OCI-LY7 (cell line): ENCODE measurements at regions not wholly inside any gene's neighbourhood (a gene's known extent, or its start where the extent isn't known, plus 50 kb on each side); places are given as distances from the start of the nearest gene placed in this dataset.

ENCODE experiments used
- EZH2phosphoT487 ChIP-seq: fragments of 200-600 bp; sonication (generic); IDR thresholded peaks from 2 replicates; pipeline ENCODE4 v1.6.1; 2018; ENCODE audit warnings: low read depth, borderline replicate concordance, mild to moderate bottlenecking, mixed run types, antibody characterized with exemption, low read length, moderate library complexity, mixed read lengths
- TF ChIP-seq, protein P1 (sequence below): fragments of 200-600 bp; sonication (generic); conservative IDR thresholded peaks from 2 replicates; pipeline ENCODE4 v1.5.1; 2014; ENCODE audit warnings: mild to moderate bottlenecking, antibody characterized with exemption, low read length, moderate library complexity, mixed read lengths

DNA sequence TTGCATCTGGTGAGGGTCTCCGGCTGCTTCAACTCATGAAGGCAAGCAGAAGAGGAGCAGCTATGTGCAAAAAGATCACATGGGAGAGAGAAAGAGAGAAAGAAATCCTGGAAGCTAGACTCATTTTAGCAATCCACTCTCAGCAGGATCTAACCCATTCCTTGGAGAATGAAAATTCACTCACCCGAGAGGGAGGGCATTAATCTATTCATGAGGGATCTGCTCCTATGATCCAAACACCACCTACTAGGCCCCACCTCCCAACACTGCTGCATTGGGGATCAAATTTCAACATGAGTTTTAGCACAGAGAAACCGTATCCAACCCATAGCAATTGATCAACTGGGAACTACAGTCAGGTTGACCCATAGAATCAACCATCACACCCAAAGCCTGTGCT, 98.1 kb upstream of the SV2C start:
- TF ChIP-seq, protein P1, sequence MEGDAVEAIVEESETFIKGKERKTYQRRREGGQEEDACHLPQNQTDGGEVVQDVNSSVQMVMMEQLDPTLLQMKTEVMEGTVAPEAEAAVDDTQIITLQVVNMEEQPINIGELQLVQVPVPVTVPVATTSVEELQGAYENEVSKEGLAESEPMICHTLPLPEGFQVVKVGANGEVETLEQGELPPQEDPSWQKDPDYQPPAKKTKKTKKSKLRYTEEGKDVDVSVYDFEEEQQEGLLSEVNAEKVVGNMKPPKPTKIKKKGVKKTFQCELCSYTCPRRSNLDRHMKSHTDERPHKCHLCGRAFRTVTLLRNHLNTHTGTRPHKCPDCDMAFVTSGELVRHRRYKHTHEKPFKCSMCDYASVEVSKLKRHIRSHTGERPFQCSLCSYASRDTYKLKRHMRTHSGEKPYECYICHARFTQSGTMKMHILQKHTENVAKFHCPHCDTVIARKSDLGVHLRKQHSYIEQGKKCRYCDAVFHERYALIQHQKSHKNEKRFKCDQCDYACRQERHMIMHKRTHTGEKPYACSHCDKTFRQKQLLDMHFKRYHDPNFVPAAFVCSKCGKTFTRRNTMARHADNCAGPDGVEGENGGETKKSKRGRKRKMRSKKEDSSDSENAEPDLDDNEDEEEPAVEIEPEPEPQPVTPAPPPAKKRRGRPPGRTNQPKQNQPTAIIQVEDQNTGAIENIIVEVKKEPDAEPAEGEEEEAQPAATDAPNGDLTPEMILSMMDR, result no peak
- TF ChIP-seq EZH2phosphoT487, result no peak
